GM18907 (cell line): ENCODE measurements at regions not wholly inside any gene's neighbourhood (a gene's known extent, or its start where the extent isn't known, plus 50 kb on each side); places are given as distances from the start of the nearest gene placed in this dataset.
A peak's percentile ranks its signal among the peaks of the same experiment; 100 is the strongest.

Experiments used
- ATAC-seq: cut with Tn5 transposase; IDR thresholded peaks from one replicate; pipeline ENCODE4 v1.9.1; 2021; ENCODE audit warnings: mild to moderate bottlenecking, moderate library complexity; ENCODE audit not compliant: unreplicated experiment

GRCh38 chr2:54388076-54388475 is 68.1 kb upstream of the SPTBN1 start:
- ATAC-seq: no peak

- no peak for ATAC-seq
Observed at GRCh38 chr2:54392555-54393324, 63.4 kb upstream of the SPTBN1 start.

- ATAC-seq: peak; percentile 74
Observed at GRCh38 chr2:54394392-54394791, 61.7 kb upstream of the SPTBN1 start.

- no peak for ATAC-seq
Observed at GRCh38 chr2:54396107-54396506, 60.0 kb upstream of the SPTBN1 start.

GRCh38 chr2:54396798-54397197 is 59.3 kb upstream of the SPTBN1 start:
- no peak for ATAC-seq

GRCh38 chr2:54397426-54397825 is 58.7 kb upstream of the SPTBN1 start:
- ATAC-seq: no peak

- ATAC-seq: no peak
Observed at GRCh38 chr2:54401554-54401953, 54.6 kb upstream of the SPTBN1 start.

- no peak for ATAC-seq
Observed at GRCh38 chr2:54402350-54402749, 53.8 kb upstream of the SPTBN1 start.

- no peak for ATAC-seq
Observed at GRCh38 chr2:54403512-54404238, 52.5 kb upstream of the SPTBN1 start.

- ATAC-seq: peak; percentile 55
Observed at GRCh38 chr2:54404270-54404669, 51.9 kb upstream of the SPTBN1 start.

- ATAC-seq: no peak
Observed at GRCh38 chr2:54406031-54406430, 50.1 kb upstream of the SPTBN1 start.
